ENCODE measurements at regions not wholly inside any gene's neighbourhood (a gene's known extent, or its start where the extent isn't known, plus 50 kb on each side); places are given as distances from the start of the nearest gene placed in this dataset.

DNA sequence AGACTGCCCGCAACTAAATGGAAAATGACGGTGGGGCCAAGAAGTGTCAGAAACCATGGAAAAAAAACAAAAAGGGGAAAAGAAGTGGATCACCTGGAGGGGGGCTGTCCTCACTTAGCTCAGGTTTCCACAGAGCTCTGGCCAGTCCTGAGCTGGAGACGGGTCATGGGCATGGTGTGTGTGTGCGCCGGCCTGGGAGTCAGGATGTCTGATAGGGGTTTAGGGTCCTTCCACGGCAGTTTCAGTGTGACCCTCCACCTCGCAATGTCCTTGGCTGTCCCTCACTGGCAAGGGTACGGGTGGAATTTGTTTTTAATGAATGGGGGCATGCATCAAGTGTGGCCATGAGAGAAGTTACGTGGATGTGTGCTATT is 133.2 kb upstream of the MEIS1 start:
- intact Hi-C loops (cut with micrococcal nuclease): no loop called here
- Histone ChIP-seq H3K4me2 (replicated peaks; ENCODE audit: low read depth, low read length, poor library complexity, severe bottlenecking) (no peak overlapping the region), H3K36me3 (replicated peaks in 1 of 2; ENCODE audit: control extremely low read depth in 1 of 2, control insufficient read depth in 1 of 2, extremely low read depth in 1 of 2, insufficient read depth in 2 of 2, low read length in 1 of 2) (no peaks in the 10 kb centered on the region), H3K4me3 (ENCODE audit: control extremely low read depth in 1 of 5, extremely low read depth in 1 of 5, insufficient read depth in 1 of 5, low read depth in 2 of 5, low read length in 4 of 5) (no peak overlapping the region), H3K9me3 (ENCODE audit: control extremely low read depth in 1 of 3, control insufficient read depth in 2 of 3, insufficient read depth in 1 of 3, low read length in 2 of 3) (peaks cover 0 to 3% (median 0%) of the 10 kb centered on the region in 3 donors), H4K20me1 (ENCODE audit: control insufficient read depth, insufficient read depth, low read length, poor library complexity, severe bottlenecking) (no peaks in the 10 kb centered on the region), H2AFZ (ENCODE audit: insufficient read depth, low read depth, low read length, poor library complexity, severe bottlenecking) (no peak overlapping the region), H3K79me2 (ENCODE audit: control insufficient read depth, insufficient read depth, low read length) (no peaks in the 10 kb centered on the region), H3K27ac (ENCODE audit: low read length in 2 of 2) (no peak overlapping the region), H3K9ac (ENCODE audit: low read length) (no peak overlapping the region), H3K27me3 (replicated peaks in 1 of 4; ENCODE audit: control extremely low read depth in 1 of 4, control insufficient read depth in 3 of 4, insufficient read depth in 4 of 4, low read length in 3 of 4) (peaks cover 0 to 3% (median 0%) of the 10 kb centered on the region in 4 experiments), H3K4me1 (ENCODE audit: control insufficient read depth in 2 of 2, insufficient read depth in 2 of 2, low read length in 2 of 2) (no peaks in the 10 kb centered on the region)
- Mint-ChIP-seq H3K4me1 (no peaks in the 10 kb centered on the region), H3K27ac (no peak overlapping the region), H3K4me3 (no peak overlapping the region), H3K27me3 (peaks cover 2% of the 10 kb centered on the region), H3K9me3 (ENCODE audit: insufficient read depth) (no peaks in the 10 kb centered on the region)
- CTCF ChIA-PET: no interaction called here
- POLR2A ChIA-PET: no interaction called here
- no peak for DNase-seq
- TF ChIP-seq, protein P1, sequence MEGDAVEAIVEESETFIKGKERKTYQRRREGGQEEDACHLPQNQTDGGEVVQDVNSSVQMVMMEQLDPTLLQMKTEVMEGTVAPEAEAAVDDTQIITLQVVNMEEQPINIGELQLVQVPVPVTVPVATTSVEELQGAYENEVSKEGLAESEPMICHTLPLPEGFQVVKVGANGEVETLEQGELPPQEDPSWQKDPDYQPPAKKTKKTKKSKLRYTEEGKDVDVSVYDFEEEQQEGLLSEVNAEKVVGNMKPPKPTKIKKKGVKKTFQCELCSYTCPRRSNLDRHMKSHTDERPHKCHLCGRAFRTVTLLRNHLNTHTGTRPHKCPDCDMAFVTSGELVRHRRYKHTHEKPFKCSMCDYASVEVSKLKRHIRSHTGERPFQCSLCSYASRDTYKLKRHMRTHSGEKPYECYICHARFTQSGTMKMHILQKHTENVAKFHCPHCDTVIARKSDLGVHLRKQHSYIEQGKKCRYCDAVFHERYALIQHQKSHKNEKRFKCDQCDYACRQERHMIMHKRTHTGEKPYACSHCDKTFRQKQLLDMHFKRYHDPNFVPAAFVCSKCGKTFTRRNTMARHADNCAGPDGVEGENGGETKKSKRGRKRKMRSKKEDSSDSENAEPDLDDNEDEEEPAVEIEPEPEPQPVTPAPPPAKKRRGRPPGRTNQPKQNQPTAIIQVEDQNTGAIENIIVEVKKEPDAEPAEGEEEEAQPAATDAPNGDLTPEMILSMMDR (IDR thresholded peaks at IDR 0.05): no peak
- TF ChIP-seq EZH2 (IDR thresholded peaks at IDR 0.05; ENCODE audit: borderline replicate concordance, insufficient read depth, low read depth, low read length, poor library complexity, severe bottlenecking): no peak
- WGBS (ENCODE audit: insufficient coverage): 91% methylated on average over 9 of the region's 9 CpGs
- ATAC-seq (ENCODE audit: low read depth): no peak

- H3K4me3 ChIP-seq (ENCODE audit: control extremely low read depth in 1 of 5, extremely low read depth in 1 of 5, insufficient read depth in 1 of 5, low read depth in 2 of 5, low read length in 4 of 5): no peak overlapping the region
- ChIA-PET POLR2A (no interaction called here), CTCF (no interaction called here)
- TF ChIP-seq, protein P1 (IDR thresholded peaks at IDR 0.05): no peak
- H3K27me3 ChIP-seq (replicated peaks in 1 of 4; ENCODE audit: control extremely low read depth in 1 of 4, control insufficient read depth in 3 of 4, insufficient read depth in 4 of 4, low read length in 3 of 4): peaks cover 0 to 3% (median 0%) of the 10 kb centered on the region in 4 experiments
- H3K4me1 Mint-ChIP-seq: no peaks in the 10 kb centered on the region
- H3K36me3 ChIP-seq (replicated peaks in 1 of 2; ENCODE audit: control extremely low read depth in 1 of 2, control insufficient read depth in 1 of 2, extremely low read depth in 1 of 2, insufficient read depth in 2 of 2, low read length in 1 of 2): no peaks in the 10 kb centered on the region
- H3K27ac Mint-ChIP-seq: no peak overlapping the region
- peaks cover 0 to 3% (median 0%) of the 10 kb centered on the region in 3 donors for H3K9me3 ChIP-seq (ENCODE audit: control extremely low read depth in 1 of 3, control insufficient read depth in 2 of 3, insufficient read depth in 1 of 3, low read length in 2 of 3)
- peaks cover 2% of the 10 kb centered on the region for H3K27me3 Mint-ChIP-seq
- H3K27ac ChIP-seq (ENCODE audit: low read length in 2 of 2): no peak overlapping the region
- no peak overlapping the region for H2AFZ ChIP-seq (ENCODE audit: insufficient read depth, low read depth, low read length, poor library complexity, severe bottlenecking)
- intact Hi-C loops (cut with micrococcal nuclease): no loop called here
- H3K9me3 Mint-ChIP-seq (ENCODE audit: insufficient read depth): no peaks in the 10 kb centered on the region
- H3K4me3 Mint-ChIP-seq: no peak overlapping the region
- H3K4me2 ChIP-seq (replicated peaks; ENCODE audit: low read depth, low read length, poor library complexity, severe bottlenecking): no peak overlapping the region
- no peaks in the 10 kb centered on the region for H3K79me2 ChIP-seq (ENCODE audit: control insufficient read depth, insufficient read depth, low read length)
- no peaks in the 10 kb centered on the region for H3K4me1 ChIP-seq (ENCODE audit: control insufficient read depth in 2 of 2, insufficient read depth in 2 of 2, low read length in 2 of 2)
- H4K20me1 ChIP-seq (ENCODE audit: control insufficient read depth, insufficient read depth, low read length, poor library complexity, severe bottlenecking): no peaks in the 10 kb centered on the region
- DNase-seq: no peak
- no peak overlapping the region for H3K9ac ChIP-seq (ENCODE audit: low read length)
- ATAC-seq (ENCODE audit: low read depth): no peak
- WGBS (ENCODE audit: insufficient coverage): 94% methylated on average over 18 of the region's 20 CpGs
Measured at GRCh38 chr2:66301022-66301766, 133.7 kb upstream of the MEIS1 start.

Measured in B cell (primary cell).